ENCODE measurements at regions not wholly inside any gene's neighbourhood (a gene's known extent, or its start where the extent isn't known, plus 50 kb on each side); places are given as distances from the start of the nearest gene placed in this dataset.

- intact Hi-C loops (cut with DNase I): no loop called here
- no peak for DNase-seq (ENCODE audit: low spot score)
These were observed 50.8 kb upstream of the NAV2 start for GRCh38 chr11:19661827-19662226.

- intact Hi-C loops (cut with DNase I): no loop called here
- peak; percentile 39 for DNase-seq (ENCODE audit: low spot score)
These were observed 52.6 kb upstream of the NAV2 start for GRCh38 chr11:19660076-19660475.

- intact Hi-C loops (cut with DNase I): no loop called here
- no peak for DNase-seq (ENCODE audit: low spot score)
These were observed 53.1 kb upstream of the NAV2 start for GRCh38 chr11:19659529-19659928.

GRCh38 chr11:19658344-19658743 is 54.3 kb upstream of the NAV2 start:
- no peak for DNase-seq (ENCODE audit: low spot score)

GRCh38 chr11:19656140-19656541 is 56.5 kb upstream of the NAV2 start:
- DNase-seq (ENCODE audit: low spot score): no peak
- intact Hi-C loops (cut with DNase I): no loop called here

More at GRCh38 chr11:19658344-19658743, 54.3 kb upstream of the NAV2 start:
- intact Hi-C loops (cut with DNase I): no loop called here

GRCh38 chr11:19652623-19653375 is 59.8 kb upstream of the NAV2 start:
- intact Hi-C loops (cut with DNase I): no loop called here
- no peak for DNase-seq (ENCODE audit: low spot score)

GRCh38 chr11:19651653-19652052 is 61.0 kb upstream of the NAV2 start:
- intact Hi-C loops (cut with DNase I): no loop called here
- DNase-seq (ENCODE audit: low spot score): no peak

GRCh38 chr11:19651028-19651427 is 61.6 kb upstream of the NAV2 start:
- intact Hi-C loops (cut with DNase I): no loop called here
- DNase-seq (ENCODE audit: low spot score): no peak

- intact Hi-C loops (cut with DNase I): no loop called here
- DNase-seq (ENCODE audit: low spot score): no peak
These were observed 62.2 kb upstream of the NAV2 start for GRCh38 chr11:19650467-19650866.

- intact Hi-C loops (cut with DNase I): no loop called here
- DNase-seq (ENCODE audit: low spot score): no peak
These were observed 62.9 kb upstream of the NAV2 start for GRCh38 chr11:19649751-19650150.

GRCh38 chr11:19648321-19648720 is 64.3 kb upstream of the NAV2 start:
- no peak for DNase-seq (ENCODE audit: low spot score)

GRCh38 chr11:19647816-19648215 is 64.8 kb upstream of the NAV2 start:
- intact Hi-C loops (cut with DNase I): no loop called here
- DNase-seq (ENCODE audit: low spot score): no peak

More at GRCh38 chr11:19648321-19648720, 64.3 kb upstream of the NAV2 start:
- intact Hi-C loops (cut with DNase I): no loop called here

- DNase-seq (ENCODE audit: low spot score): no peak
- intact Hi-C loops (cut with DNase I): no loop called here
These were observed 65.7 kb upstream of the NAV2 start for GRCh38 chr11:19646921-19647320.

- no peak for DNase-seq (ENCODE audit: low spot score)
These were observed 66.3 kb upstream of the NAV2 start for GRCh38 chr11:19646308-19646707.

GRCh38 chr11:19644316-19644715 is 68.3 kb upstream of the NAV2 start:
- intact Hi-C loops (cut with DNase I): no loop called here
- DNase-seq (ENCODE audit: low spot score): no peak

More at GRCh38 chr11:19646308-19646707, 66.3 kb upstream of the NAV2 start:
- intact Hi-C loops (cut with DNase I): no loop called here

- DNase-seq (ENCODE audit: low spot score): no peak
- intact Hi-C loops (cut with DNase I): no loop called here
These were observed 70.2 kb upstream of the NAV2 start for GRCh38 chr11:19642185-19643158.

- DNase-seq (ENCODE audit: low spot score): no peak
- intact Hi-C loops (cut with DNase I): no loop called here
These were observed 73.0 kb upstream of the NAV2 start for GRCh38 chr11:19639603-19640105.

- intact Hi-C loops (cut with DNase I): no loop called here
These were observed 77.3 kb upstream of the NAV2 start for GRCh38 chr11:19635332-19635731.

GRCh38 chr11:19633276-19633675 is 79.4 kb upstream of the NAV2 start:
- DNase-seq (ENCODE audit: low spot score): no peak
- intact Hi-C loops (cut with DNase I): no loop called here

More at GRCh38 chr11:19635332-19635731, 77.3 kb upstream of the NAV2 start:
- DNase-seq (ENCODE audit: low spot score): no peak

- no peak for DNase-seq (ENCODE audit: low spot score)
- intact Hi-C loops (cut with DNase I): no loop called here
These were observed 80.2 kb upstream of the NAV2 start for GRCh38 chr11:19632499-19632834.

All from cardiac septum (tissue), 1 donor.